ENCODE measurements at regions not wholly inside any gene's neighbourhood (a gene's known extent, or its start where the extent isn't known, plus 50 kb on each side); places are given as distances from the start of the nearest gene placed in this dataset.

- FAIRE-seq = no peak
- dilution Hi-C loops (cut with MboI; ENCODE audit: extremely low pct_ligation_motif_present, low sequenced_read_pairs) = no loop called here
- TF ChIP-seq EZH2 (IDR thresholded peaks at IDR 0.05; ENCODE audit: low read length) (no peak), CTCF (optimal IDR thresholded peaks at IDR 0.05 in 1 of 3, IDR thresholded peaks at IDR 0.05 in 1 of 3, conservative IDR thresholded peaks at IDR 0.05 in 1 of 3; ENCODE audit: extremely low read depth in 1 of 3, insufficient read depth in 2 of 3, low read length in 3 of 3) (no peak)
- Histone ChIP-seq H3K4me3 (ENCODE audit: control insufficient read depth in 2 of 3, extremely low read depth in 1 of 3, insufficient read depth in 2 of 3, low read depth in 1 of 3, low read length in 3 of 3) (no peak overlapping the region), H3K36me3 (ENCODE audit: control insufficient read depth in 2 of 2, extremely low read depth in 1 of 2, insufficient read depth in 2 of 2, low read length in 2 of 2) (no peaks in the 10 kb centered on the region), H3K4me2 (ENCODE audit: control insufficient read depth, extremely low read depth, insufficient read depth, low read depth, low read length) (no peak overlapping the region), H4K20me1 (ENCODE audit: control insufficient read depth, extremely low read depth, insufficient read depth, low read length) (no peaks in the 10 kb centered on the region), H3K4me1 (ENCODE audit: control insufficient read depth, extremely low read depth, insufficient read depth, low read length) (no peaks in the 10 kb centered on the region), H3K9ac (ENCODE audit: control insufficient read depth, extremely low read depth, insufficient read depth, low read length) (no peak overlapping the region), H3K27me3 (ENCODE audit: control insufficient read depth, extremely low read depth, insufficient read depth, low read length) (no peaks in the 10 kb centered on the region), H3K27ac (ENCODE audit: control insufficient read depth, insufficient read depth, low read length) (no peak overlapping the region), H3K79me2 (ENCODE audit: control insufficient read depth, insufficient read depth, low read length) (no peaks in the 10 kb centered on the region), H3K9me1 (ENCODE audit: control insufficient read depth, extremely low read depth, insufficient read depth, low read length) (no peaks in the 10 kb centered on the region), H2AFZ (ENCODE audit: control insufficient read depth, low read length) (no peak overlapping the region), H3K9me3 (ENCODE audit: control insufficient read depth, low read depth, low read length) (no peaks in the 10 kb centered on the region)
- no peak for DNase-seq (ENCODE audit: low read depth, low spot score)
These were observed 609.8 kb downstream of the TLR4 start for GRCh38 chr9:118313965-118314364.

GRCh38 chr9:118316831-118317343, 612.7 kb downstream of the TLR4 start:
- no peaks in the 10 kb centered on the region for H3K36me3 ChIP-seq (ENCODE audit: control insufficient read depth in 2 of 2, extremely low read depth in 1 of 2, insufficient read depth in 2 of 2, low read length in 2 of 2)
- no peak overlapping the region for H2AFZ ChIP-seq (ENCODE audit: control insufficient read depth, low read length)
- H3K79me2 ChIP-seq (ENCODE audit: control insufficient read depth, insufficient read depth, low read length) = no peaks in the 10 kb centered on the region
- H3K27me3 ChIP-seq (ENCODE audit: control insufficient read depth, extremely low read depth, insufficient read depth, low read length) = no peaks in the 10 kb centered on the region
- no peak overlapping the region for H3K4me3 ChIP-seq (ENCODE audit: control insufficient read depth in 2 of 3, extremely low read depth in 1 of 3, insufficient read depth in 2 of 3, low read depth in 1 of 3, low read length in 3 of 3)
- TF ChIP-seq CTCF (optimal IDR thresholded peaks at IDR 0.05 in 1 of 3, IDR thresholded peaks at IDR 0.05 in 1 of 3, conservative IDR thresholded peaks at IDR 0.05 in 1 of 3; ENCODE audit: extremely low read depth in 1 of 3, insufficient read depth in 2 of 3, low read length in 3 of 3) (no peak), EZH2 (IDR thresholded peaks at IDR 0.05; ENCODE audit: low read length) (no peak)
- H4K20me1 ChIP-seq (ENCODE audit: control insufficient read depth, extremely low read depth, insufficient read depth, low read length) = no peaks in the 10 kb centered on the region
- H3K4me2 ChIP-seq (ENCODE audit: control insufficient read depth, extremely low read depth, insufficient read depth, low read depth, low read length) = no peak overlapping the region
- H3K27ac ChIP-seq (ENCODE audit: control insufficient read depth, insufficient read depth, low read length) = no peak overlapping the region
- no peaks in the 10 kb centered on the region for H3K9me3 ChIP-seq (ENCODE audit: control insufficient read depth, low read depth, low read length)
- dilution Hi-C loops (cut with MboI; ENCODE audit: extremely low pct_ligation_motif_present, low sequenced_read_pairs) = no loop called here
- no peaks in the 10 kb centered on the region for H3K9me1 ChIP-seq (ENCODE audit: control insufficient read depth, extremely low read depth, insufficient read depth, low read length)
- FAIRE-seq = no peak
- no peak for DNase-seq (ENCODE audit: low read depth, low spot score)
- no peak overlapping the region for H3K9ac ChIP-seq (ENCODE audit: control insufficient read depth, extremely low read depth, insufficient read depth, low read length)
- H3K4me1 ChIP-seq (ENCODE audit: control insufficient read depth, extremely low read depth, insufficient read depth, low read length) = no peaks in the 10 kb centered on the region
